Naive thymus-derived CD4-positive, alpha-beta T cell (primary cell): ENCODE measurements at regions not wholly inside any gene's neighbourhood (a gene's known extent, or its start where the extent isn't known, plus 50 kb on each side); places are given as distances from the start of the nearest gene placed in this dataset.
"Not testable (repeated sequence)": the region's sequence is repeated elsewhere in the genome, so short reads cannot be mapped to it uniquely, and the experiment has no call there.

ENCODE experiments used
- ATAC-seq: fragments of 150-1000 bp; cut with Tn5 transposase; 2 replicates; pipeline ENCODE4 v1.10.0; 2021; ENCODE audit warnings: mild to moderate bottlenecking, moderate library complexity
- CTCF ChIA-PET: fragments of 350-600 bp; sonication (Branson Sonifier 250); formaldehyde crosslinking; loops from one replicate; lab custom pipeline; 2021; ENCODE audit warnings: antibody characterized with exemption; lab: Charles Lee
- POLR2A ChIA-PET: fragments of 350-600 bp; sonication (Branson Sonifier 250); formaldehyde crosslinking; loops from one replicate; lab custom pipeline; 2021; ENCODE audit warnings: antibody characterized with exemption, inconsistent platforms; lab: Charles Lee
- DNase-seq, 9 donors: peaks; one replicate each; pipeline versions ENCODE4 v3.0.0 to v3.0.0-alpha.2; 2020 to 2022; ENCODE audit warnings: mixed read lengths in 1 of 9
- H3K27ac ChIP-seq: one replicate; pipeline ENCODE4 v1.7.0; 2013; ENCODE audit warnings: mild to moderate bottlenecking, low read depth, low read length, moderate library complexity
- H3K27me3 ChIP-seq, 2 donors: one replicate each; pipeline ENCODE4 v1.7.0; 2013; ENCODE audit warnings: low read length in 2 of 2, mild to moderate bottlenecking in 2 of 2, moderate library complexity in 2 of 2; ENCODE audit not compliant: control insufficient read depth in 2 of 2, insufficient read depth in 2 of 2
- H3K36me3 ChIP-seq, 3 experiments: 1 replicate in 2 of 3; 2 replicates in 1 of 3; pipeline ENCODE4 v1.7.0; 2013; ENCODE audit warnings: low read length in 3 of 3, mild to moderate bottlenecking in 3 of 3, moderate library complexity in 1 of 3; ENCODE audit not compliant: insufficient read depth in 3 of 3, control insufficient read depth in 2 of 3
- H3K4me1 ChIP-seq, 2 donors: one replicate each; pipeline ENCODE4 v1.7.0; 2013; ENCODE audit warnings: low read length in 2 of 2, mild to moderate bottlenecking in 2 of 2, moderate library complexity in 1 of 2; ENCODE audit not compliant: control insufficient read depth in 2 of 2, insufficient read depth in 2 of 2
- H3K4me3 ChIP-seq: 2 replicates; pipeline ENCODE4 v1.7.0; 2013; ENCODE audit warnings: mild to moderate bottlenecking, low read length
- H3K9me3 ChIP-seq, 3 experiments: 1 replicate in 2 of 3; 2 replicates in 1 of 3; pipeline ENCODE4 v1.7.0; 2013; ENCODE audit warnings: low read length in 3 of 3; ENCODE audit not compliant: control insufficient read depth in 2 of 3
- H3K27ac Mint-ChIP-seq, 9 donors: one replicate each; pipeline ENCODE4 v1.8.0; 2020 to 2022; ENCODE audit warnings: mixed read lengths in 9 of 9, mild to moderate bottlenecking in 8 of 9, moderate library complexity in 5 of 9, inconsistent platforms in 2 of 9
- H3K27me3 Mint-ChIP-seq, 5 donors: one replicate each; pipeline ENCODE4 v1.8.0; 2021 to 2022; ENCODE audit warnings: mixed read lengths in 5 of 5, mild to moderate bottlenecking in 1 of 5
- H3K36me3 Mint-ChIP-seq, 5 donors: one replicate each; pipeline ENCODE4 v1.8.0; 2020 to 2022; ENCODE audit warnings: mixed read lengths in 5 of 5, mild to moderate bottlenecking in 3 of 5, inconsistent platforms in 1 of 5
- H3K4me1 Mint-ChIP-seq, 7 donors: one replicate each; pipeline ENCODE4 v1.8.0; 2020 to 2022; ENCODE audit warnings: mixed read lengths in 7 of 7, mild to moderate bottlenecking in 3 of 7, inconsistent platforms in 1 of 7
- H3K4me3 Mint-ChIP-seq, 10 donors: one replicate each; pipeline ENCODE4 v1.8.0; 2020 to 2022; ENCODE audit warnings: mild to moderate bottlenecking in 10 of 10, mixed read lengths in 10 of 10, moderate library complexity in 6 of 10, inconsistent platforms in 2 of 10
- H3K9me3 Mint-ChIP-seq, 11 donors: one replicate each; pipeline ENCODE4 v1.8.0; 2020 to 2022; ENCODE audit warnings: mixed read lengths in 11 of 11, mild to moderate bottlenecking in 4 of 11, inconsistent platforms in 1 of 11, moderate library complexity in 1 of 11
- intact Hi-C, 2 donors: fragments of 100-400 bp; cut with micrococcal nuclease; formaldehyde crosslinking; loops; one replicate each; pipeline ENCODE4 v1.15.1; 2023

DNA sequence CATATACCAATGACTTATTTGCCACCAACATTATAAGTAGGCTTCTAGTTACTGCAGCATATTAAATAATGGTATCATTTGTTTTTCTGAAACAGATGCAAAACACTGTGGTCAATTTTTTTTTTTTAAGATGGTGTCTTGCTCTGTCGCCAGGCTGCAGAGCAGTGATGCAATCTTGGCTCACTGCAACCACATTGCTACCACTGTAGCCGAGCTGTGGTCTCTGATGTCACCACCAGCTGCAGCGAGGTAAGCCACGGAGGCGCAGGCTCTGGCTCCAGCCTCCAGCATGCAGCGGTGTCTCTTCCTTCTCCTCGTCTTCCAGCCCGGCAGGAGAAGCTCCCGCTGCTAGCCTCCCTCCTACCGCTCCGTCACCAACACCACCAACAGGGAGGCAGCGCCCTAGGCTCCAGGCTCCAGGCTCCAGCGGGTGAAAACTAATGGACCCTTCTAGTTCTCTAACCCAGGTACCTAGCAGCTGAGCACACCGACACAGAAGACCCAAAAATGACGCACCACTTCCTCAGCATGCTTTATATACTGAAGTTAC is 840.8 kb downstream of the SPATA31A1 start:
- H3K9me3 Mint-ChIP-seq, H3K27ac ChIP-seq, ATAC-seq, POLR2A ChIA-PET, H3K4me1 ChIP-seq, H3K27ac Mint-ChIP-seq, H3K36me3 ChIP-seq, intact Hi-C loops, H3K4me1 Mint-ChIP-seq, DNase-seq, H3K36me3 Mint-ChIP-seq, CTCF ChIA-PET, H3K4me3 Mint-ChIP-seq, H3K27me3 Mint-ChIP-seq, H3K9me3 ChIP-seq, H3K27me3 ChIP-seq, H3K4me3 ChIP-seq: not testable (repeated sequence)

DNA sequence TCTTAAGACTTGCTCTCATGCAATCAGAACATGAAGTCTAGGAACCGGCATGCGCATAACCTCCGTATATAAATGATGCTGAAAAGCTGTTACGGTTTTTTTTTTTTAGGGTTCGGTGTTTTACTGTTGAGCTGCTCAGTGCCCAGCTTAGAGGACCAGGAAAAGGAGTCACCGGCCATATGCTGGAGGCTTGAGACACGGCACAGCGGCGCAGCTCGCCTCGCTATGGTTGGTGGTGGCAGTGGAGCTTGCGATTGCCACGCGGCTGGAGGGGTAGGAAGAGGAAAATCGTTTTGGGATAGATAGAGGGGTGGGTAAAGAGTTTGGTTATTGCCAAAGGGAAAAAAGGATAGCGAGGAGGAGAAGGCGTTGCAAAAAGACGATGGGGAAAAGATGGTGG is 841.3 kb downstream of the SPATA31A1 start:
- CTCF ChIA-PET, H3K36me3 Mint-ChIP-seq, POLR2A ChIA-PET: not testable (repeated sequence)

DNA sequence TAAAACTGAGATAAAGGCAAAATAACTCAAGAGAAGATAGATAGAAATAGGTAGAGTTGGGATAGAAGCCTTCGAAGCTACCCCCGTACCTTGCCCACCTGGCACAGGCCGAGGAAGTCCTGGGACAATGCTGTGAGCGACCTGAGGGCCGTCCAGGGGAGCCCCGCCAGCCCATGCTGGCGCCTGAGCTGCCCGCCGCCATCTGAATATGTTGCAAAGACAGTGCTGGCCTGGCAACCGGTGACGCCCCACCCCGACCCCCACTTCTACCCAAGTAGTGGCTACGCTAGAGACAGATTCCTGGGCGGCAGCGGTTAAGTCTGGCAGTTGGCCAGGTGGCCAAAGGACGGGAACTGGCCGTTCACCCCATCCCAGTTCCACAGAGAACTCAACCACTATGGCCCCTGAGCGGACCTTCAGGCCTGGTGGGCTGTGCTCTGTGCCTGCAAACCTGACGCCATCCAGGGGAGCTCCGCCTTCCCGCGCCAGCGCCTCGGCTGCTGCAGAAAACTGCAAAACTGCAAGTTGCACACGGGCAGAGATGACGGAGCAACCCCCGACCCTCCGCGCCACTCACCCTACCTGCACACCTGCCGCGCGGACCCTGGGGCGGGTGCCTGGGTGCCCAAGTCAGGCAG is 866.2 kb downstream of the SPATA31A1 start:
- H3K4me1 ChIP-seq, H3K36me3 ChIP-seq, H3K4me3 ChIP-seq, H3K9me3 ChIP-seq, H3K27me3 Mint-ChIP-seq, H3K27ac ChIP-seq, POLR2A ChIA-PET, DNase-seq, H3K36me3 Mint-ChIP-seq, H3K27ac Mint-ChIP-seq, H3K27me3 ChIP-seq, H3K9me3 Mint-ChIP-seq, H3K4me1 Mint-ChIP-seq, intact Hi-C loops, ATAC-seq, CTCF ChIA-PET, H3K4me3 Mint-ChIP-seq: not testable (repeated sequence)

More for the DNA sequence above, 841.3 kb downstream of the SPATA31A1 start:
- H3K9me3 ChIP-seq, H3K27ac Mint-ChIP-seq, ATAC-seq, H3K27me3 ChIP-seq, H3K9me3 Mint-ChIP-seq, H3K27me3 Mint-ChIP-seq, H3K27ac ChIP-seq, H3K4me1 ChIP-seq, H3K4me1 Mint-ChIP-seq, H3K36me3 ChIP-seq, H3K4me3 ChIP-seq, H3K4me3 Mint-ChIP-seq, DNase-seq, intact Hi-C loops: not testable (repeated sequence)

DNA sequence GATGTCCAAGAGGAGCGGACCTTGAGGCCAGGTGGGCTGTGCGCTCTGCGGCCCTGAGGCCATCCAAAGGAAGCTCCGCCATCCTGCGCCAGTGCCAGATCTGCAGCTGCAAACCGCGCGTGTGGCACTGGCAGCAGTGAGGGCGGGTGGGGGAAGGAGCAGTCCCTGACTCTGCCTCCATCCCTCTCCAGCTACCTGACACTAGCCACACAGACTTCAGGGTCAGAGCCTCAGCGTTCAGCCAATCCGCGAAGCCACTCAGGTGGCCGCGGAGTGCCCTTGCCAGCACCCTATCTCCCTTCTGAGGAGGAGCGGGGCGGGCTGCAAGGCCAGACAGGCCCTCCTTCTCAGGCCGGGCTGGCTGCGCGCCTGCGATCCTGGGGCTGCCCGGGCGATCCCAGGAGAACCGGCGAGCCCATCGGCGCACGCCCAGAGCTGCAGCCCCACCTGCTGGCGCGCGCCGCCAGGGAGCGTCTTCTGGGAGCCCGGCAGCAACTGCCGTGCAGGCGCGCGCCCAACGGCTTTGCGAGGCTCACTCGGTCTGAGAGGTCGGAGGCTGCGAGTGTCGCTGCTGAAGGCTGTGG is 867.2 kb downstream of the SPATA31A1 start:
- intact Hi-C loops, H3K36me3 Mint-ChIP-seq, DNase-seq: not testable (repeated sequence)

DNA sequence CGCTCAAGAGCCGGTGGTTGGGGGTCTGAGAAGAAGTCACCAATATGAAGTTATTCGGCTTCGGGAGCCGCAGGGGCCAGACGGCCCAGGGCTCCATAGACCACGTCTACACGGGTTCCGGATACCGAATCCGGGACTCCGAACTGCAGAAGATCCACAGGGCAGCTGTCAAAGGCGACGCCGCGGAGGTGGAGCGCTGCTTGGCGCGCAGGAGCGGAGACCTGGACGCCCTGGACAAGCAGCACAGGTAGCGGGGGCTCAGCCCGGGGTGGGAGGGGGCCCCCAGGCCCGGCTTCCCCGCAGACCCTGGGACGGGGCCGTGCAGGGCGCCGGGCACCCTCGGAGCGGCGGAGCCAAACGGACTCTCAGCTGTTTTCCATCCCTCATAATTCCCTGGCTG is 867.9 kb downstream of the SPATA31A1 start:
- ATAC-seq, H3K27ac Mint-ChIP-seq, intact Hi-C loops, H3K36me3 ChIP-seq, H3K36me3 Mint-ChIP-seq, H3K27me3 Mint-ChIP-seq, H3K4me1 Mint-ChIP-seq, H3K9me3 ChIP-seq, H3K4me3 ChIP-seq, POLR2A ChIA-PET, CTCF ChIA-PET, H3K9me3 Mint-ChIP-seq, H3K4me1 ChIP-seq, H3K27ac ChIP-seq, H3K27me3 ChIP-seq: not testable (repeated sequence)
- H3K4me3 Mint-ChIP-seq, result peak overlapping the region in 1 of 10 donors; percentile 26
- peak in 3 of 9 donors; percentile 0 to 21 (median 2) for DNase-seq

More for the DNA sequence above, 867.2 kb downstream of the SPATA31A1 start:
- H3K36me3 ChIP-seq, H3K9me3 ChIP-seq, H3K27me3 Mint-ChIP-seq, POLR2A ChIA-PET, H3K9me3 Mint-ChIP-seq, H3K4me1 Mint-ChIP-seq, ATAC-seq, H3K27me3 ChIP-seq, H3K27ac ChIP-seq, H3K4me1 ChIP-seq, H3K27ac Mint-ChIP-seq, H3K4me3 ChIP-seq, CTCF ChIA-PET: not testable (repeated sequence)
- H3K4me3 Mint-ChIP-seq, result peak overlapping the region in 1 of 10 donors; percentile 26
